DMS79 (cell line): ENCODE measurements at regions not wholly inside any gene's neighbourhood (a gene's known extent, or its start where the extent isn't known, plus 50 kb on each side); places are given as distances from the start of the nearest gene placed in this dataset.
"Not testable (repeated sequence)": the region's sequence is repeated elsewhere in the genome, so short reads cannot be mapped to it uniquely, and the experiment has no call there.

Source experiments
- DNase-seq: peaks from one replicate; lab custom pipeline; 2025; lab: John Stamatoyannopoulos, UW

DNA sequence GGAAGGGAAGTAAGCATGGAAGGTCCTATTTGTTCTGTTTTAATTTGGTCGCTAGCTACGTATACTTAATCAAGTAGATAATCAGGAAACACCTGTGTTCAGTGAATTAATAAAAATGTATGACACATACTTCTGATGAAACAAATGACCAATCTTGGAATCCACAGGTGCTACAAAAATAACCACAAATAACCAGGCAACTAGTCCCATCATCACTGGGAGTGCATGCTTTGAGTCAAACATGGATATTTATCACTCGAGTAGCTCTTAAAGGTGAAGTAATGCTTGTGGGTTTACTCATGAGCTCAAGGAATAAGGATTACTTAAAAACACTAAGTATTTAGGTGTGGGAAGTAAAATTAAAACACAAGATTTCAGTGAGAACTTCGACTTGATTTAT lies 285.6 kb upstream of the ID4 start:
- no peak for DNase-seq

DNA sequence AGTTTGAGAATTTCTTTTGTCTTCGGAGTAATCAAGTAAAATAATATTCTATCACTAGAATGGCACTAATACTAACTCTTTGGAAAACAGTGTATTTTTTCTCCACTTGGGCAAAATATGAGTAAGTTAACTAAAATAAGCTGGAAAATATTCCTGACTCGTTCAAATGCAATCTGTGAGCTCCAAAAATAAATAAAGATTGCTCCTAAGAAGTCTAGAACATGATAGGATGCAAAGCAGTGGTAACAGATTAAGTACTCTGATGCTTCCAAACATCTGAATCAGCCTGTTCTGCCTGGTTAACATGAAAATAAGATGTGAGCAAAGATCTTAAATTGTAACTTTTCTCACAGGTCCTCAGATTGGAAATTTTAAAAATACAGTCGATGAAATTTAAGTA lies 285.1 kb upstream of the ID4 start:
- no peak for DNase-seq

DNA sequence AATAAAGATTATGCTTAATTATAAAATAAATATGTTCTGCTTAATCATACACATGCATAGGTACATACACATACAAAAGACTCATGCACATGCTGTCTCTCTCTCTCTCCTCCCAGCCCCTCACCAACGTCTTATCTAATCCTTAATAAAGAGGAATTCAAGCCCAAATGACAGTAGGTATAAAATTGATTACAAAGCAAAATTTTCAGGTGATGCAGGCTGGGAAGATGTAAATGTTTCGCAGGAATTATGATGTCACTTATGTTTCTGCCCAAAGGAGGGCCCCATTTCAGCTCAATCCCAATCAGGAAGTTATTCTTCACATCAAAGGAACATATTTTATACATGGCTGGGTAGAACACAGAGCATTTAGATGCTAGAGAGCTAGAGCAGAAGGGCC lies 284.6 kb upstream of the ID4 start:
- DNase-seq = no peak

DNA sequence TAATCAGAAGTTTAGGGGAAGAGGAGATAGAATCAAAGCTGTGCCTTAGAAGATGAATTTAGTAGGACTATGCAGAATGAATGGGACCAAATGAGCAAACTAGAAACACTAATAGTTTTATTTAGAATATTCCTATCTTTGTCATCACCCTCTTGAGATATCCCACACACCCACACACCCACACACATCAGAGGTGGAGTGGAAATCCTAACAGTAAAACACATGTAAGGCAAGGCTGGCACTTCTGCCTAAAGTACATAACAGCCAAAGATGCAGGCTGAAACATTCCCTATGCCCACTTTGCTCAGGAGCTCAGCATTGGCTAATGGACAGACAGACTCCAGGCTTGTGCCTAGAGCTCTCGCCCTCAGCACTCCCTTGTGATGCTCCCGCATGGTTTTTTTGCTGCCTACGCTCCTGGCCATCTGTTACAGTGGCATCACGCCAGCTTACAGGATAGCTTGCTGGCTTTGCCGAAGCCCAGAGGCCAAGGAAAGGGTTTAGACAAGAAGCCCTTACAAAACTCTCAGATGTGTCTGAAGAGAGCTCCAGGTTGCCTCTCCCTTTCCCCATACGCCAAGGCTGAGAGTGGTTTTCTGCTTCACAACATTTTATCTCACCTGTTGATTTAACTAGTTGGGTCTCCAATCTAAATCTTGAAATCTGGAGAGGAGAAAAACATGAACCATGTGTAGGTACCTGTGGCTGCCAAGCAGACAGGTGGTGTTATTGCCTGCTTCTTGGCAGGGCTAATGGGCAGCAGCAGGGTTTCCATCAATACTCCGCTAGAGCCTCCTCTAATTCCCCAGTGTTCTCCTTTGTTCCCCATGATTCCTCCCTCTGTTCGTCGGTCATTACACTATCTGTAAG lies 282.6 kb upstream of the ID4 start:
- peak; percentile 97 for DNase-seq

DNA sequence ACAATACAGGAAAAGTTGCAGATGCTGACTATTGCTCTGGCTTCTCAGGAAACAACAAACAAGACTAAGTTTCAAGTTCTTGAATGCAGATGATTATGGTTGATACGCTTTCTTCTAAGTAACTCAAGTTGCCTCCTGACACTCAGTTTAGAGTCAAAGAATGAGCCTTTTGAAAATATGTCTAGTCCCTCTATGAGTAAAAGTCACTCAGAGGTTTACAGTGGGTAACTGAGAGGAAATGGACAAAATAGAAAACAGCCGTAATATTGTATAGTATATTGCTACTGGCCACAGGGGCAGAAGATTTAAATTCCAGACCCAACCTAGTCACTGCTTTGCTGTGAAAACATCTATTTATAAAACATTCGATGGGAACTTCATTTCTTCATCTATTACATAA lies 280.0 kb upstream of the ID4 start:
- no peak for DNase-seq

DNA sequence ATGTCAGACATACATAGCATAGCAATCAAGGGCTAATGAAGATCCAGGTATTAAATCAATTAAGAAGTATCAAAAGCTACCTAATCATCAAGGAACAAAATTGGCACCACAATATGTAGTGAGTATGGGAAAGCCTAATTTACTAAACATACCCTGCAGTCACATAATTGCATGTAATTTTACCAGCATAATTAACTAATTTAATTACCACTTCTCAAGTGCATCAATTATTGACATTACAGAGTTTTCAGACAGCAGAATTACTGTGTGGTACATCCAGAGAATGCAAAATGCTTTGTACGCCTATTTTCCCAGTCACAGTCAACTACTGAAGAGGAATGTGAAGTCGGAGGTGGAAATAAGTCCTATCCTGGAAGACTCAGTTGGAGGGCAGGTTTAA lies 279.0 kb upstream of the ID4 start:
- DNase-seq = no peak

DNA sequence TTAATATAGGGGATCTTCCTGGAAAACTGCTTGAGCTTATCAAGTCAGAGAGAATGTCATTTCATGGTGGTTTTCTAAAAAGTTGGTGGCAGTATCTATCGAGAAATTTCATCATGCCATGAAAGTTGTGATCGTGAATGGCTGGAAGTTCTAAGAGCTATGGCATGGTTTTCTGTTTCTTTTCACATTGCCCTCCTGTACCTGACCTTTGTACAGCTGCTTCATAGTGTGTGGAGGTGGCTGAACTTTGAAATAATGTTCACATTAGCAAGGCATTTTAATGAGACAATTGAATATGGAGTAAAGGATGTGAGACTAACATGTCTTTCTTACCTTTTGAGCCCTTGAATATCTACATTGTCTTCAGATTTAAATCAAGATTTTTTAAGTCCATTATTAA lies 278.2 kb upstream of the ID4 start:
- DNase-seq = no peak

DNA sequence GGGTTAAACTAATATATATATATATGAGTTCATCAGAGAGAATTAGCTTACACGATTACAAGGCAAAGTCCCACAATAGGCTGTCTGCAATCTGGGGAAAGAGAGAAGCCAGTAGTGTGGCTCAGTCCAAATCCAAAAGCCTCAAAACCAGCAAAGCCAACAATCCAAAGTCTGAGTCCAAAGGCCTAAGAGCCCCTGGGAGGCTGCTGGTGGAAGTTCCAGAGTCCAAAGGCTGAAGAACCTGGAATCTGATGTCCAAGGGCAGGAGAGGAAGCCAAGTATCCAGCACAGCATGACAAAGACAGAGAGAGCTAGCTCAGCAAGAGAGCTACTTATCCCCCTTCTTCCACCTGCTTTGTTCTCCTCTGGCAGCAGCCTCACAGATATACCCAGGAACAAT lies 274.7 kb upstream of the ID4 start:
- DNase-seq = no peak

DNA sequence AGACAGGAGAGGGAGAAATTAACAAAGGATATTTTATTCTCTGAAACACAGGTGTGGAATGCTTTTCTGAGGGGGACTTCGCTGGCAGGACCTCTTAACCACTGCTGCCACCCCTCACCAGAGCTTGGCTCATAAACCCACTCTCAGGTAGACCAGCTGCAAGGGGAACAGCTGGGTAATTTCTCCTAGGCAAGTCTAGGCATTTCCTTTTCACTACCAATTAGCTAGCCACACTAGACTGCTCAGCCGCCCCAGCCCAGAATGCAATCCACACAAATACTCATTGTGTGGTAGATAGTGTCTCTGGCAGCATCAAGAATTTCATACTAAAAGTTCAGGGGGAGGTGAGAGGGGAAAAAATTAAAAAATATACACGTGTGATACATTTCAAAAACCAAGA lies 267.6 kb upstream of the ID4 start:
- peak; percentile 76 for DNase-seq

DNA sequence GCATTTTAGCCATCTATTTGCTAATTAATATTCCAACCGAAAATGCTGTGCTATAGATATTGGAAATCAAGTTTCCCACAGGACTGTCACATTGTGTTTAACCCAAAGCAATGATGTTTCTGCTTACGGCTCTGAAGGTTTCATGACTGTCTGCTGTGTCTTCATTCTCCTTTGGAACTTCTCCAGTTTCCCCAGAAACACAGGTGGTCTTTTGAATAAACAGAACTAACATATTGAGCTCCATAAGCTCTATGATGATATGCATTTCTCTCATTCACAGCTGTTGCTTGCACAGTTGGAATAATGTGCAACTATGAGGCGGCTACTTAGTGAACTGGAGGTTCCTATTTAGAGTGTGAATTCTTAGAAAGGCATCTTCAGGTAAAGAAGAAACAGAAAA lies 266.0 kb upstream of the ID4 start:
- DNase-seq = no peak

DNA sequence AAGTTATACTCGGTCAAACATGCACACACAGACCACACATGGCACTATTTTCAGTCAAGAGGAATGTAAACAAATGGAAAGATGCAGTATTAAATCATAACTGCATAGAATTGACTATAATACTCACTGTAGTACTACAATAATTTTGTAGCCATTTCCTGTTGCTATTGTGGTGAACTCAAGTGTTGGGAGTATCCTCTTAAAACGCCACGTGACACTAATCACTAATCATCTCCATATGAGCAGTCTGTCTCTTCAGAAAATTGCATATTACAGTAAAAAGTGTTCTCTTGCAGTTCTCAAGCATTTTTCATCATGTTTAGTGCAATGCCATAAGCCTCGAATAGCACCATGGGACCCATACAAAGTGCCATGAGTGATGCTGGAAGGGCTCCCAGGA lies 258.7 kb upstream of the ID4 start:
- DNase-seq = peak; percentile 16

DNA sequence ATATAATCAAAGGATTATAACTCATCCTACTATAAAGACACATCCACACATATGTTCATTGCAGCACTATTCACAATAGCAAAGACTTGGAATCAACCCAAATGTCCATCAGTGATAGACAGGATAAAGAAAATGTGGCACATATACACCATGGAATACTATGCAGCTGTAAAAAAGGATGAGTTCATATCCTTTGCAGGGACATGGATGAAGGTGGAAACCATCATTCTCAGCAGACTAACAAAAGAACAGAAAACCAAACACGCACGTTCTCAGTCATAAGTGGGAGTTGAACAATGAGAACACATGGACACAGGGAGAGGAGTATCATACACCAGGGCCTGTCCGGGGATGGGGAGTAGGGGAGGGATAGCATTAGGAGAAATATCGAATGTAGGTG lies 253.0 kb upstream of the ID4 start:
- not testable (repeated sequence) for DNase-seq

DNA sequence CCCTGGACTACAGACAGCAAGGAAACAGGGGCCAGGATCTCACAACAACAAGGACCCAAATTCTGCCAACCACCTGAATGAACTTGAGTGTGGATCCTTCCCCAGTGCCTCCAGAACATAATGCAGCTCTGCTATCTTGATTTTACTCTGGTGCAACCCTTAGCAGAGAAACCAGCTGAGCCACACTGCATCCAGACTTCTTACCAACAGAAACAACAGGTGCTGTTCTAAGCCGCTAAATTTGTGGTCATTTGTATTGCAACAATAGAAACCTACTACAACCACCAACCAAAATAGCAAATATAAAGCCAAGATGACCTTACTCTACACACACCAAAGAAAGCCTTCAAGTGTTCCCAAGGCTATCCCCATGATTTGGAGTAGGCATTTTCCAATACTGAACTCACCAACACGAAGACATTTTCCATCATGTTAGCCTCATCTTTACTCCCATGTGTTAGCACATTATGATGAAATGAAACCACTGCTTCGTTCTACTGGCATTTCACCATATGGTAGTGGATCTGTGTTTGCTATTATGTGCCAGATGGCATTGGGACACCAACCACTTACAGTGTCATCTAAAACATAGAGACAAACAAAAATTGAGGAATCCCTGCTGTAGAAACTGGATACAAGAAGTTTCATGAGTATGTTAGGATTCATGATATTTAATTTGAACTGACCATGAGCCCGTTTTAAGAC lies 249.8 kb upstream of the ID4 start:
- DNase-seq = no peak

DNA sequence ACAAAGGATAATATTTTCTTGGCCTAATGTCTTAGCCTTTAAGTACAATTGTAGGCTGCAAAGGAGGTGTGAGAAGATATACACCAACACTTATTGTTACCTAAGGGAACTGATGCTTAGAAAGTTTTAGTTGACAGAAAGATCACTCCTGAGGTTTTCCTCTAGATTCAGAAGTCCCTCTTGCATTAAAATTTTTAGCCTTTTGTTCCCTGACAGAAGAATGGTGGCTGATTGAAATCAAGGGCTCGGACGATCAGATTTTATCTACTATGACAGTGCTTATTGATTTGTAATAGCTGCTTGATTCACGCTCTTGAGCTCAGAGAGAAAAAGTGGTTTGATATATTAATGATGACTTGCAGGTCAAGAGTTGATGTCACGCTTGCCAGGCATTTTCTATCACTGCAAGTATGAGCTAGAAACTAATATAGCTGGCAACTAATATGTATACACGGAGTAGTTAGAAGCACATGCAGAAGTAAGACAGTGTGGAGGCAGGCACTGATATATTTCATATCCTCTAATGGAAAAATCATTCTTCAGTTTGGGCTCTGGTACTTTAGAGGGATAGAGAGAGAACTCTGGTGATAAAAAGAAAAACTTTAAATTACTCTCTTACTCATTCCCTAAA lies 246.6 kb upstream of the ID4 start:
- no peak for DNase-seq

DNA sequence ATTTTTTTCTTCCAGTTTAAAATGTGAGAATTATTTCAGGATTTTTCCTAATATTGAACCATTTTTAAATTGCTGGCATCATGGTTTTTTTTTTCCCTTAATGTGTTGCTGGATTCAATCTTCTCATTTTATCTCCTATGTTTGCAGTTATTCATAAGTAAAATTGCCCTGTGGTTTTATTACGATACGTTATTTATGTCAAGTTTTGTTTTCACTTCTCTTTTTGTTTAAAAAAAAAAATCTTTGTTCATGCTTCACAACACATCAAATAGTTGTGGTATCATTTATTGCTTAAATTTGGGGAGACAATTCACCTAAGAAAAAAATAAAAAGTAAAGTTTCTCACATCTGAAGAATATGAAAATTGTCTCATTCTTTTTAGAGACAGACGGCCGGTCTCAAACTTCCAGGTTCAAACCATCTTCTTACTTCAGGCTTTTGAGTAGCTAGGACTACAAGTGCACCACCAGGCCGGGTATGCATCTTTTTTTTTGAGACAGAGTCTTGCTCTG lies 239.3 kb upstream of the ID4 start:
- no peak for DNase-seq

DNA sequence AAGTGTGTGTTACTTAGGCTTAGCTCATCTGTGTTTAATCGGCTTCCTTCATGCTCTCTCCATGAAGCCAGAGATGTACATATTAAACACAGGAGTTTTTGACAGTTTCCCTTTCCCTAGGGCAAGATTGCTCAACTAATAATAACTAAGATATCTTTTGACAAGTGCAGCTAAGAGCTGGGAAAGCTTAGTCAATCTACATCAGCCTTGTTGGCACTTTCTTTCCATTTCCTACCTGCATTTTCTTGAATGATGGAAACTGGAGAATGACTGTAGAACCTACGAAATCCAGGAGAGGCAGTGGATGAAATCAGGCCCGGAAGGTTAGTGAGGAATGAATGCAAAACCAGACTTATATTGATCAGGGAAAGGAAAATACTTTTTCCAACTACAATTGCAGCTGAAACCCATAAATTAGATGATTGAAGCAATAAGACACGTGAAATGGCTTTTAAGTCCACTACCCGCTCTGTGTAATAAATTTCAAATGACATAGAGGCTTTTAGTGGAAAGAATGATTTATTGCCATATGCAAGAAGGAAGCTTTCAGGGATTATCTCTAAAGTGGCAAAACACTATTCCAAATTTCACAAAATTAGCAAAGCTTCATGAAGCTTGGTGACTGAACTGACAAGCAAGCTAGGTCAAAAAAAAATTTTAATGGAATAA lies 237.2 kb upstream of the ID4 start:
- DNase-seq = no peak

DNA sequence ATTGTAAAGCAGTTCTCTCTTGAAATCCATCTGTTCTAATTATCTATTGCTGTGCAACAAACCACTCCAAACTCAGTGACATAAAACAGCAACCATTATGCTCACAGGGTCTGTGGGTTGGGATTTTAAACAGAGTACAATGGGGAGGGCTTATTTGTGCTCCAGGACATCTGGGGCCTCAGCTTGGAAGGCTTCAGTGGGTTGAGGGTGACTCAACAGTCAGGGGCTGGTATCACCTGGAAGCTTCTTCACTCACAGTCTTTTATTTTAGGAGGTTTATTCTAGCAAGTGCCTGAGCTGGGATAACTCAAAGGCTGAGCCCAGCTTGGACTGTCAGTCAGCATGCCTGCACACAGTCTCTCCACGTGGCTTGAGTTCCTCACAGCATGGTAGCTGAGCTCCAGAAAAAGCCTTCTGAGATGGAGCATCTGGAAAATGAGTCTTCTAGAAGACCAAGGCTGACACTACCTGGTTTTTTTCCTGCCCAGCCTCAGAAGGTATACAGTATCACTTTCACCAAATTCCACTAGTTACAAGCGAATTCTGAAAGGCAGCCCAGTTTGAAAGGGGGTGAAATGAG lies 234.6 kb upstream of the ID4 start:
- DNase-seq = no peak

DNA sequence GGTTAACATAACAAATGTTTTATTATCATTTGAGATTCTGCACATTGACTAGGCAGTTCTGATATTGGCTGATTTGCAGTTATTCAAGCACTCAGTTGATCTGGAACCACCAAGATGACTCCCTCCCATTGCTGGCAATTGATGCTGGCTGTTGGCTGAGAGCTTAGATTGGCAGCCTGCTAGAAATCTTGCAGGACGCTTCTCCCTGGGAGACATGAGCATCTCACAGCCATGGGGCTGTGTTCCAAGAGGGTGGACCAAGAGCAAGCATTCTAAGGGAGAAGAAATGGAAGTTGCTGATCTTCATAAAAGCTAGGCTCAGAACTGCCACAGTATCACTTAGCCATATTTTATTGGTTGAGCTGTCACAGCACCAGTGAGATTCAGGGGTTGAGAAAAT lies 233.4 kb upstream of the ID4 start:
- no peak for DNase-seq

DNA sequence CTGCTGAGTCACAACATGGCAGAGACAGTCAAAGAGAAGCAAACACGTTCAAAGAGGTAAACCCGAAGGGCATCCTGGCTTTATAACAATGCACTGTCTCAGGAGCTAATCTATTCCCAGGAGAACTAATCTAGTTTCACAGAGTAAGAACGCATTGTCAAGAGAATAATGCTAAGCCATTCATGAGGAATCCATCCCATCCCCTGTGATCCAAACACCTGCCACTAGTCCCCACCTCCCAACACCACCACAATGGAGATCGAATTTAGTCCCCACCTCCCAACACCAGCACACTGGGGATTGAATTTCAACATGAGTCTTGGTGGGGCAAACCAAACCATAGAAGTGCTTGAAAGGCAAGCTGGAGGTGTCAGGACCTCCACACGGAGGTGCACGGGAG lies 231.5 kb upstream of the ID4 start:
- DNase-seq = no peak

DNA sequence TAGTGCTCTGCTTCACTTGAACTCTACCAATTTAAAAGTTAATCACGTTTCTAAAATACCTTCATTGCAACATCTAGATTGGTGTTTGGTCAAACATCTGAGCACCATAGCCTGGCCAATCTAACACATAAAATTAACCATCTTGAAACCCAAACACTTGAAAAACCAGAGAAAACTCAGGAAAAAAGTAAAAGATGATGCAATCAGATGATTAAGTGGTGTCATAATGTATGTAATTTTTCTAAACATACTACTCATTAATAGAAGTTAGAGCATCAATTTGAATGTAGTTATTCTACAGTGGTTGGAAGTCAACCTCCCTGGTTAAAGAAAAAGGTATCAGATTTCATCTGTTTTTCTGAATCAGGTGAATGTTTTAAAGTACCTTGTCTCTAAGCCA lies 228.6 kb upstream of the ID4 start:
- DNase-seq = peak; percentile 11

DNA sequence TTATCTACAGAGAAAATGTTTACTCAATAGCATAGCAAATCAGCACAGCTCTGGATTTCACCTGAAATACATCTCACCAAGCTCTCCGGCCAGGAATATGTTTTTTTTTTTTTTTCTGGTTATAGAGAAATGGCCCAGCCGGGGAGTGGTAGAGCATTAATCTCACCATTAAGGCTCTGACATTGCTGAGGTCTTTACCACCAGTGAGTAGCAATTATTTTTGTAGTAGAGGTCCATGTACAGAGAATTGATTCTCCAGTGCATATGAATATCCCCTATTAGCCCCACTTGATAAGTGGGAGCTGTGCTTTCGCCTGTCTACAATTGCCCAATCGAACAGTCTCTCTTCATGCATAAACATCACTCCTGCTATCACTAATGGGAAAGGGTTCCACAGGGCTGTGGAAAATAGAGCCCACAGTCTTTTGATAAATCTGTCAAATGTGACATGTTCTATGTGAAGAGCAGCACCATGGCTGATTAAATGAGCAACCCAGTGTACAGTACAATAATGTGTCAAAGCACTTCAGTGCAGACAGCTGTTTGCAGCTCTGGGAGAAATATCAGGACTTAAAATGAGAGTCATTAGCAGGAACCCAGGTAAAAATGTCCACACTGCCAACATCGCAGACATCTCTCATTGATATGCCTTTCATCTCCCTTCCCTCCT lies 227.1 kb upstream of the ID4 start:
- DNase-seq = no peak
